Stimulated activated CD8-positive, alpha-beta memory T cell treated with anti-CD3 and anti-CD28 coated beads, Interleukin-12 subunit alpha, Interleukin-12 subunit beta, amount 100 ng/mL, for 24 hours (primary cell): ENCODE measurements at regions not wholly inside any gene's neighbourhood (a gene's known extent, or its start where the extent isn't known, plus 50 kb on each side); places are given as distances from the start of the nearest gene placed in this dataset.

Source experiments
- DNase-seq: peaks from one replicate; pipeline ENCODE4 v3.0.0-alpha.2; 2020; ENCODE audit errors: extremely low read depth

DNA sequence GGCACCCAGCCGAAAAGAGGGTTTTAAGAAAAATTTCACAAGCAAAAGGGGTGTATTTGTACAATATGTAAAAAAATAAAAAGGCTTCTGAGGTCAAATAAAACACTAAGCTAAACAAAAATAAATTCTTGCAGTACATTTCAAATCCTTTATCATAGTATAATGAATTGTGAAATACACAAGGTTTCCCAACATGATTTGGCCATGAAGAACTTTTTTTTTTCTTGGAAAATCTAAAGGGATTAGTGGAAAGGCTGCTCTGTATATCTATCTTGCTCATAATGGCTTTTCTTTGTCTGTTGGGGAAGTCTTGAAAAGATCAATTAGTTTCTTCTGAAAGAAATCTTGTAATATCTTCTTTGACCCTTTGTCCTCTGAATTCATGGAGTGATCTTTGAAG lies 593.4 kb downstream of the PLPP3 start:
- DNase-seq: no peak

DNA sequence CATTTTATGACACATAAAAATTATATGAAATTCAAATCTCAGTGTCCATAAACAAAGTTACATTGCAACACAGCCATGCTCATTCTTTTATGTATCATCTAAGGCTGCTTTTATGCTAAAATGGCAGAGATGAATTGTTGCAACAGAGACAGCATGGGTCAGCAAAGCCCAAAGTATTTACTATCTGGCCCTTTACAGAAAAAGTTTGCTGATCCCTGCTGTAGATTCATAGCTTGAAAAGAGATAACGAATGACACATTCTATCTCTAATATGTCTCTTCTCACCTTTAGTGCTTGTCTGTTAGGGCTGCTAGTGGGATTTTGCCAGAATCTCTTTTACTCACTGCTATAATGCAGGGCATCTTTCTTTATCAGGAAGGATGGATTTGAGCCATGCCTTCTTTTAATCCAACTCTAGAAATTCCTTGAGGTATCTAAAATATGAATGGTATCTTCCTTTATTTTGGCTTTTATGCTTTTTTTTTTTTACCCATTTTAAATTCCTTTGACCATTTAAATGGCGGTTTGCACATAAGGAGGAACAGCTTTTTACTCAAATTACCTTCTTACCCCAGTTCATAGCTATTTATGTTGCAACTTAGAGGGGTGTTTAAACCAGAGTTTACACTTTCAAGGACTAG lies 598.2 kb downstream of the PLPP3 start:
- no peak for DNase-seq

GRCh38 chr1:55980582-55980981 lies 598.8 kb downstream of the PLPP3 start:
- DNase-seq: no peak

- no peak for DNase-seq
These were observed 604.5 kb downstream of the PLPP3 start for GRCh38 chr1:55974714-55975441.

GRCh38 chr1:55970526-55971110 lies 608.7 kb downstream of the PLPP3 start:
- DNase-seq: no peak

DNA sequence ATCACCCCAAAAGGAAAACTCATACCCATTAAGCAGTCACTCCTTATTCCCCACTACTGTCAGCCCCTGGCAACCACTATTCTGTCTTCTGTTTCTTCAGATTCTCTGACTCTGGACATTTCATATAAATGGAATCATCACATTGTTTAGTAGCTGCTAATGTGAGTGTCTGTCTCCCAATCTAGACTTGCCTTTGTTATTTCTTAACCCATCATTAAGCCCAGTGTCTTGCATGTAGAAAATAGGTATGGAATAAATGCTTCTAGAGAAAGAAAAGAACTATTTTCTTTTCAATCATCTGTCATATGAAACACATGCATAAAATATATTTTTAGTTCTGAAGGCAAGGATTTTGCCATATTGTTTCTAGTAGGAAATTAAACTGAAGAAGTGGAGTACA lies 610.0 kb downstream of the PLPP3 start:
- no peak for DNase-seq

DNA sequence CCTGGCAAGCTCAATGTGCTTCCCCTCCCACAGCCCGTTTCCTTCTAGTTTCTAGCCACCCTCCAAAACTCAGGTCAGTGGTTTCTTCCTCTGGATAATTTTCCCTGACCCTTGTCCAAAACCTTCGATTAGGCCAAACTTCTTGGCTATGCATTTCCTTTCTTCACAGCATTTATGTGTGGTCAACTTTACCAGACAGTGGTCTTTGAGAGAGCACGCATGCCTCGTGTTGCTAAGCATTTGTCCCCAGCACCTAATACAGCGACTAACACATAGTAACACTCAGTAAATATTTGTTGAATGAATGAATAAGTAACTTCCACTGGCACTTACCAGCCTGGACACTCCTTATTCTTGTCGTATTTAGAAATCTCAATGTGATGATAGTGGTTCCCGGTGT lies 610.7 kb downstream of the PLPP3 start:
- DNase-seq: no peak

- DNase-seq: no peak
These were observed 613.3 kb downstream of the PLPP3 start for GRCh38 chr1:55965981-55966461.

- DNase-seq: no peak
These were observed 616.9 kb downstream of the PLPP3 start for GRCh38 chr1:55962472-55962871.

DNA sequence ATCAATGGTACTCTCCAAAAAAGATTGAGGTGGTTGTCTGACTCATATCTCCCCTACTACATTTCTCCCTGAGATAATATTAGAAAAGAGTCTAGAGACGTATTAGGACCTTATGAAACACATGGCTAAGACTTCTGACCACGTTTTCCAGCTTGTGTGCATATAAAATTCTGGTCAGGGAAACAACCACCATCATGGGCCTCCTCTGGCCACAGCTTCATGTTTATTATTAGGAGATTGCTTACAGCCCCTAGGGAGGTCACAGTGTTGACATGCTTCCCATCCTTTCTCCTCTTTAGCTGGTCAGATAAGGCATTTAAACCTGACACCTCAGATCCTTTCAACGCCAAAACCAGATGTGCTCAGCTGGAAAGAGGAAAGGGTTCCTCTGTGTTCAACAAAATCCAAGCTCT lies 620.2 kb downstream of the PLPP3 start:
- DNase-seq: no peak

GRCh38 chr1:55958498-55958897 lies 620.9 kb downstream of the PLPP3 start:
- no peak for DNase-seq

- DNase-seq: no peak
These were observed 622.1 kb downstream of the PLPP3 start for GRCh38 chr1:55957276-55957675.

DNA sequence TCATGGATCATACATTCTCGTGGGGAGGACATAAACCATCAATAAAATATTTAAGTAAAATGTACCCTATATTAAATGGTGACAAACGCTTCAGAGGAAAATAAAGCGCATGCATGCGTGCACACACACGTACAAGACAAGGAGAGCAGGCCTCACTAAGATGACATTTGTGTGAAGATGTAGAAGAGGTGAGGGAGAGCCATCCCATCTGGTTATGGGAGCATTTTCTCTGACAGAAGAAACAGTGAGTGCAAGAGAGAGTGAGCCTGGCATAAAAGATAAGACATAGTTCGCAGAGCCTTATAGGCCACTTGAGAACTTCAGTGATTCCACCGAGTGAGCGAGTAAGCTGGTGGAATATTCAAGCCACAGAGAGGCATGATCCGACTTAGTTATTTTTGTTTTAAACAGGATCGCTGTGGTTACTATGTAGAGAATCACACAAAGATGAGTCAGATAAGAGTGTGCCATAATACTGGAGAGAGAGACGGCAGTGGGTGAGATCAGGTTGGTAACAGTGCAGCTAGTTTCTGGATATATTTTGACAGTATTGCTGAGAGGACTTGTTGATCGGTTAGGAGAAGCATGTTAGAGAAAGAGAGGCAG lies 624.2 kb downstream of the PLPP3 start:
- no peak for DNase-seq

DNA sequence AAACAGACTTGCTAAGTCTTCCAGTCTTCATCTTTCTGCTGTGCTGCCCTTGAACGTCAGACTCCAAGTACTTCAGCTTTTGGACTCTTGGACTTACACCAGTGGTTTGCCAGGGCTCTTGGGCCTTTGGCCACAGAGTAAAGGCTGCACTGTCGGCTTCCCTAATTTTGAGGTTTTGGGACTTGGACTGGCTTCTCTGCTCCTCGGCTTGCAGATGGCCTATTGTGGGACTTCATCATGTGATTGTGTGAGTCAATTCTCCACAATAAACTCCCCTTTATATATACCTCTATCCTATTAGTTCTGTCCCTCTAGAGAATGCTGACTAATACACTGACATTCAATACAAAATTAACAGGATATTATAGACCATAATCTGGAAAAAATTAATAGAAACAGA lies 628.1 kb downstream of the PLPP3 start:
- no peak for DNase-seq

DNA sequence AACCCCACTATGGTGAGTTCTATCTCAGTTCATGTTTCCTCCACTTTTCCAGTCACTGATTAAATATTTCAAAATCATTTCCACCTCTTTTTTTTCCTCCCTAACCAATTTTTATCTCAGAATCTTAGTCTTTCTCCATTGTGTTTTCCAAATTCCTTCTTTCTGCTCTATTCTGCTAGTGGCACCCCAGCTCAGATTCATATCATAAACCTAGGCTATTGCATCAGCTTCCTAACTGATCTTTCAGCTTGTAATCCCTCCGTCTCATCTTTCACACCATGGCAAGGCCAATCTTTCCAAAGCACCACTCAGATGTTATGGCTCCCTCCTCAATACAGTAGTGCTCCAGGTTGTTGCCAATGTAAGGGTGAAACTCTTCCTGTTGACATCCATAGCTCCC lies 631.9 kb downstream of the PLPP3 start:
- no peak for DNase-seq

DNA sequence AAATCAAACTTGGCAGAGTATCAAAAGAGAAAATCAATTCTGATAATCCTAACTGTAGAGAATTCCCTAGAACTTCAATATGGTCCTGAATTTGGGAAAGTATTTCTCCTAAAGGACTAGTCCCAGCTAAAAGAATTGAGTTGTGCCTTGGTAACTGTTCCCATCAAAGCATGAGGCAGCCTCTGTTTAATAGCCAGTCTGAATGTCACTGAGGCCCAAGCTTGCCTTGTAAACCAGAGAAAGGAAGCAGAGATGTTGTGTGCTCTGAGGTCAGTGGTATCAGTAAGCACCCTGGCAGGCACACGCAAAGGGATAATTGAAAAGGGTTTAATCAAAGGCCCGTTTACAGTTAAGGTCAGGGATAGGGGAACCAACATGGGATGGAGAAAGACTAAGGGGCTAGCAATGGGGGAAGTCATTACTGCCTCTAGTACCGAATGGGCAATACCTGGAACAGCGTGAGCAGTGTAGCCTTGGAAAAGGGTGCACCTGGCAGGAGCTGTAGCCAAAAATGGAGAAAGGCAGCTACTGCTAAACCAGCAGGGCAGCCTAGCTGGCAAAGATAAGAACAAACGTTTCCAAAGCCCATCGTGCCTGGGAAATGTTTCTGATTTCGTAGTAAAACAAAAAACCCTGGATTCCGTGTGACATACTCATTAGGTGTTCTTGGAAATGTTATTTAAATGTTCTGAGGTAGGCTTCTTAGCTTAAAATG lies 635.5 kb downstream of the PLPP3 start:
- DNase-seq: no peak

GRCh38 chr1:55943012-55943411 lies 636.4 kb downstream of the PLPP3 start:
- DNase-seq: no peak

GRCh38 chr1:55939866-55940265 lies 639.5 kb downstream of the PLPP3 start:
- no peak for DNase-seq

GRCh38 chr1:55938861-55939260 lies 640.5 kb downstream of the PLPP3 start:
- DNase-seq: no peak

GRCh38 chr1:55938376-55938850 lies 641.0 kb downstream of the PLPP3 start:
- DNase-seq: no peak

DNA sequence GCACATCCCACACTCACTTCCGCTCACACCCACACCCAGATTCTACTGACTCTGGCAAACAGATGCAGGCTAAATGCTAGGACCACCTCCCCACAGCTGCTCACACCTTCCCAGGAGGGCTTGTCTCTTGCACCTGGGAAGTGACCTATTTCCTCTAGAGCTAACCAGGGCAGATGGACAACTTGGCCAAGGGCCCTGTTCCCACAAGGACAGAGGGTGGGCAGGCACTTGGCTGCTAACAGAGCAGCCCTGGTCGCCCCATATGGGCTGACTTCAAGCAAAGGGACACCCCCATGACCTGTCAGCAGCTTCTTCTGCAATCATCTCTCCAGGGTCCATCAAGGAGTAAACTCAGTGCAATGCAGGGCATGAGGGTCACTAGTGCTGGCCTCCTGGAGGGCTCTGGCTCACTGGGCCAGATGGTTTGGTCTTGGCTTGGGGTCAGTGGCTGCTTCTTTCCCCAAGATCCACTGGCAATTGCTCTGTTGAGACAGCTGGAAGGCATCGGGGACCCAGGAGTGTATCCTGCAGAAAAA lies 641.5 kb downstream of the PLPP3 start:
- no peak for DNase-seq

DNA sequence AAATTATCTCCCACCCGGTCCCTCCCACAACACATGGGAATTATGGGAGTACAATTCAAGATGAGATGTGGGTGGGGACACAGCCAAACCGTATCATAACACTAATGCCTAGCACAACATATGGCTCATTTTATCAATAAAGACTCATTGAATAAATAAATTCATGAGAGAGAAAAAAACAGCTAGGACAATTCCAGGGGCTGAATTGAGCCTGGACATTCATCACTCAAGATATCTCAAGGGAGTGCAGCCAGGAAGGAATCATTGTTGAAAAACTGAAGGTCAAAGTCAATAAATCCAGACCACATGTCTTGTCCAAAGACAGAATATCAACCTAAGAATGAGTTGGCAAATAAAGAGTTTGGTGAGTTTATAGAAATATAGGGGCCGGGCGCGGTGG lies 644.1 kb downstream of the PLPP3 start:
- no peak for DNase-seq
